Right renal cortex interstitium (tissue), 3 donors: ENCODE measurements at regions not wholly inside any gene's neighbourhood (a gene's known extent, or its start where the extent isn't known, plus 50 kb on each side); places are given as distances from the start of the nearest gene placed in this dataset.
A peak's percentile ranks its signal among the peaks of the same experiment; 100 is the strongest.
"Not testable (repeated sequence)": the region's sequence is repeated elsewhere in the genome, so short reads cannot be mapped to it uniquely, and the experiment has no call there.

ENCODE experiments used
- DNase-seq, 3 donors: peaks; one replicate each; pipeline ENCODE4 v3.0.0-alpha.2; 2013; ENCODE audit warnings: low read depth in 3 of 3, low spot score in 2 of 3

GRCh38 chr13:91042870-91043269 is 304.6 kb upstream of the MIR17HG start:
- no peak for DNase-seq

DNA sequence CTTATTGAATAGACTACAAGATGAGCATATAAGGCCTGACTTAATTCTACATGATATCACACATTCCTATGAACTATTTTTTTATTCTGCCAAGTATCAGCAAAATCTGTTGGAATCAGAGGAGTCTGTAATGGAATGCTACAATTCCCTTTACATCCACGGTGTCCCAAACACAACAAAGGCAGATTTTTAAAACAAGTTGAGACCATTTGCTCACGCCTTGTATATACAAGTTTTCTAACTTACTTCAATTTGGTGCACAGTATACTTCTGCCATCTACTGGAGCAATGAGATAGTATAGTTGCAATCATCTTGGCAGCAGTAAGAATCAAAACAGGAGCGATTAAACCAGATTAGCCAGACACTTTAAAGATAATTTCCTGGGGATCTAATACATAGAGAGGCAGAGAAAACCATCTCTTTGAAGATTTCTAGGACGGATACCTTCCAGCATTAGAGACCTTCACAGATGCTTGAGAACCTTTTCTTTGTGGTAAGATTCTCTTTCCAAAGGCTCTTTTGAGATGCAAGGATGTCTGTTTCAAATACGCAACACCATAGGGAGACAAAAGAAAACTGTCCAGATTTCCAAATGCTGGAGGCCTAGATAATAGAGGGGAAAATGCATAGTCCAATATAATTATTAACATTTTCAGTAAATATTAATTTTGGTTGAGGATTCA is 302.0 kb upstream of the MIR17HG start:
- DNase-seq: no peak

DNA sequence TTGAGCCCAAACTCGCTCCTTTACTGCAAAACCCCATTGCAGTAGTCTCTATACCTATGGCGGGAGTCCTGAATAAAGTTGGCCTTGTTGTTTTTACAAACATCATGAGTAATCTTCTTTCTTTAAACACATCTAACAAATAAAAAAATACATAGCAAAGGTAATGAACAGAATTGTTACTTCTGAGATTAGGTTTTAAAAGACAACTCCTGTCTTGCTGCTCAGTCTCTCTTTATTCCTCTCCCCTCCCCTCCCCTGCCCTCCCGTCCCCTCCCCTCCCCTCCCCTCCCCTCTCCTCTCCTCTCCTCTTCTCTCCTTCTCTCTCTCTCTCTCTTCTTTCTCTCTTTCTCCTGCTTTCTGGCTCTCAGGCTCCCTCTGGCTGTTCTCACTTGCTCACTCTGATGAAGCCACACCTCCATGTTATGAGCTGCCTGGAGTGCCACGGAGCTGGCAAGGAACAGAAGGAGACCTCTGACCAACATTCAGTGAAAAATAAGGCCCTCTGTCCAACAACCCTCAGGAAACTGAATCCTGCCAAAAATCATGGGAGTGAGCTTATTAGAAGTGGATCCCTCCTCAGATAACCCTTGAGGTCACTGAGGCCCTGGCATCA is 300.7 kb upstream of the MIR17HG start:
- DNase-seq: no peak

DNA sequence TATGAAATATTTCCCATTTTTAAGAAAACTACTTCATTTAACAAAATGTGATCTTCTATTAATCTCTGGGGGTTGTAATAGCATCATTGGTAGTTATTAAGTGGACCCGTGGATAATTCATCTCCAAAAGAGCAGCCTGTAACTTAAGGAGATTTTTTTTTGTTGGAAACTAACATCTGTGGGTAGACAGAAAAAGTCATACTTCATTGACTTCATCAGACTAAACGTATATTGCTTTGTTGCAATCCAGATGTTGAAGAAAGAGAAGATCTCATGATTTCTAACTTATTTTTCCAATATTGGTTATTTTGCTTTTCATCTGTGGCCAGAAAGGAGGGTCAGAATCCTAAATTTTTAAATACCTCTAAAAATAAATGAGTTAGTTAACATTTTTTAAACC is 296.5 kb upstream of the MIR17HG start:
- no peak for DNase-seq

DNA sequence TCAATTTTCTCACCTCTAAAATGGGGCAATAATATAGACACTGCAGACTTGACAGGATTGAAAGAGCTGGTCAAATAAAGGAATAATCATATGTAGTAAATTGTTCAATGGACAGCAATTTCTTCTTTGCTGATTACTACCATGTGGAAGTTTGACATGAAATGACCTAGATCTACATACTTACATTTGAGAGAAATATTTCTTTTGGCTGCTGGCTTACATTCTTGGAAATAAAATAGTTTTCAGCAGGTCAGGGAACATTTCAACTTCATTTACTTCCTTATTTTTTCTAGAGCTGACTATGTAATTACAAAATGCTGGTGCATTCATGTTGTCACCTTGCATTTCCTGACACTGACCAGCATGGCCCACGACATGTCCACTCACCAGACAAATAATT is 294.6 kb upstream of the MIR17HG start:
- no peak for DNase-seq

GRCh38 chr13:91053318-91054065 is 294.0 kb upstream of the MIR17HG start:
- DNase-seq: no peak

- DNase-seq: no peak
Observed at GRCh38 chr13:91054902-91055301, 292.6 kb upstream of the MIR17HG start.

- DNase-seq: no peak
Observed at GRCh38 chr13:91056746-91057145, 290.7 kb upstream of the MIR17HG start.

- not testable (repeated sequence) for DNase-seq
Observed at GRCh38 chr13:91057507-91057906, 290.0 kb upstream of the MIR17HG start.

- DNase-seq: no peak
Observed at GRCh38 chr13:91058066-91058465, 289.4 kb upstream of the MIR17HG start.

- no peak for DNase-seq
Observed at GRCh38 chr13:91058919-91059318, 288.6 kb upstream of the MIR17HG start.

DNA sequence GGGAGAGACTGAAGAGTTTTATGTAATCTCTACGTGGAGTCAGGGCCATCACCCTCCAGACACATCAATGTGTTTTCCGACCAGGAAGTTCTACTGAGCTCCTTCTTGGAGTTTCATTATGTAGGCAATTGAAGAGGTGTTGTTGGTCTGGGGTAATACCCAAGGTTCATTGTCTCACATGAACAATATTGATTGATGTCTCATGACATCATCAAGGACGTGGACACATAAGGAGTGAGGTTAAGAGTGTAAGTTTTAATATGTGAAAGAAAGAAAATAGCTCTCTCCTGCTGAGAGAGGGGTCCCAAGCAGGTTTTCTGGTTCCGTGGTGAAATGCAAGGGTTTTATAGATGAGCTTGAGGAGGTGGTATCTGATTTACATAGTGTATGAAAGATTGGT is 280.7 kb upstream of the MIR17HG start:
- DNase-seq: no peak

DNA sequence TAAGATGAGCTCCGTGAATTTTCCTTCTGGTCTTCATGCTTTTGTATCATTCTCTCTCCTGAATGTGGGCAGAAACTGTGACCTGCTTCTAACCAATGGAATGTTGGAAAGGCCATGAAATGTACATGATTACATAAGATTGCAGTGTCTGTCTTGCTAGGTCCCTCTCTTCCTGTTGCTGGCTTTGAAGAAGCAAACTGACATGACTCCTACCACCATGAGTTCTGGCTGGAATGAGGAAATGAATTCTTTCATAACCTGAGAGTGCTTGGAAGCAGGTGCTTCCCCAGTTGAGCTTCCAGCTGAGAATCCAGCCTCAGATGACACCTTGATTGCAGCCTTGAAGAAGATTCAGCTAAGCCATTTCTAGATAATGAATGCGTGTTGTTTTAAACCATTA is 275.0 kb upstream of the MIR17HG start:
- no peak for DNase-seq

- no peak for DNase-seq
Observed at GRCh38 chr13:91074091-91074490, 273.4 kb upstream of the MIR17HG start.

DNA sequence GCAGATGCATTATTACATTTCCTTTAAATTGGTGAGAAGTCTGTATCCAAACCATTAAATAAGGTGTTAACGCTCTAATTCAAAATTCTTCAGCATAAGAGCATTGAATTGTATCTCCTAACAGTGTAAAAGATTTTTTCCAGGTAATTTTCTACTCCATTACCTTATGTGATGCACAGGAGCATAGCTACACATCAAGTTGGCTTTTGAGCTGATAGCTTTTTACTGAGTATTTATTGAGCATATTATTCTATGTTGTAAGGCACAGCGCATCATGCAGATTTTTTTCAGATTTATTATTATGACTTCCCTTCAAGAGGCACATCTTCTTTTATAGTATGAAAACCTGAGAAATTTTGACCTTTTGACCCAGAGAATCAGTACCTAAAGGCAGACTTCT is 270.7 kb upstream of the MIR17HG start:
- no peak for DNase-seq

DNA sequence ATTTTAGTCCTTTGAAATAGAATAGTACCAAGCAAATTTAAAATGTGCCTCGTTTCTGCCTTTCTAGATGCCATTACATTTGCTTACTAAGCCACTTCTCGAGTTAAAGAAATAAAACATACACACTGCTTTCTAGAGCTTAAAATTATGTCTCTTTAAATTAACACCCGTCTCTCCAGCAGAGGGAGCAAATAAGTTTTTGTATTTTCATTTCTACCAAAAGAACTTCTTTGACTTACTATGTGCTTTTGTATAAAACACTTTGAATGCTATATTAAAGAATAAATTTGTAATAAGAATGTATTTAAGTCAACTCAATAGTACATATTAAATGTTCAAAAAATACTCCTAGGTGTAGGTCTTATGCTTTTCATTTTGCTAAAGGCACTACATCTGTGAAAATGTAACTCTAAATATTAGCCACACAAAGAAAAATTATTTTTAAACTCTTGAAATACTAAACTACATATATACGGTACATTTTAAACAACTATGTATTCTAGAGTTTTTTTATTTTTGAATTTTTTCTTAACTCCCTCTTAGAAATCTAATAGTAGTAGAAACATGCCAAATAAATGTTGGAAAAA is 269.3 kb upstream of the MIR17HG start:
- peak in 1 of 3 donors; percentile 7 for DNase-seq

DNA sequence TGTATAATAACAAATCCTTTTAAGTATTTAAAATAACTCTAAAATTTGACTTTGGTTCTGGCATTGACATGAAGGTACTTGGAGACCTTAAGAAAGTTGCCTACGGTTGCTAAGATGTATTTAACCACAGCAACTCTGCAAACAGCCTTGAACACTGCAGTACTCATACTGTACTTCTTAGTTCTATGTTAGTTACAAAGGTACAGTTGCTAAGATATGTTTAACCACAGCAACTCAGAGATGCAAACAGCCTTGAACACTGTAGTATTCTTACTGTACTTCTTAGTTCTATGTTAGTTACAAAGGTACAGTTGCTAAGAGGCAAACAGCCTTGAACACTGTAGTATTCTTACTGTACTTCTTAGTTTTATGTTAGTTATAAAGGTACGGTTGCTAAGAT is 268.3 kb upstream of the MIR17HG start:
- DNase-seq: no peak

DNA sequence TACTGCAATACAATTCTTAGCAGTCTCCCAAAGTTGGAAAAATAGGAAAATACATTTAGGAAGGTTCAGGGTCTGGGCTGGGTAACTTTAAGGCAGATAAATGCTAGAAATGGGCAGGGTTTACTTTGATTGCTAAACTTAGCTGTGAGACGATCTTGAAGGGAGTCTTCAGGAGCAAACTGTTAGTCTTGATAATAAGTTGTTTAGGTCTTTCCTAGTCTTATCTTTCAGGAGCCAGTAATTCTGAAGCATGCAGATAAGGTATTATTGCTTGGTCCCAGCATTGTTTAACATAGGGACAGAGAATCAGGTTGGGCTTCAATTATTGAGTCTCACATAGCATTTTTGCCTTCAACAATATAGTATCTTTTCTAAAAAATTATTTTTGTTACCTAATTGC is 262.4 kb upstream of the MIR17HG start:
- no peak for DNase-seq

DNA sequence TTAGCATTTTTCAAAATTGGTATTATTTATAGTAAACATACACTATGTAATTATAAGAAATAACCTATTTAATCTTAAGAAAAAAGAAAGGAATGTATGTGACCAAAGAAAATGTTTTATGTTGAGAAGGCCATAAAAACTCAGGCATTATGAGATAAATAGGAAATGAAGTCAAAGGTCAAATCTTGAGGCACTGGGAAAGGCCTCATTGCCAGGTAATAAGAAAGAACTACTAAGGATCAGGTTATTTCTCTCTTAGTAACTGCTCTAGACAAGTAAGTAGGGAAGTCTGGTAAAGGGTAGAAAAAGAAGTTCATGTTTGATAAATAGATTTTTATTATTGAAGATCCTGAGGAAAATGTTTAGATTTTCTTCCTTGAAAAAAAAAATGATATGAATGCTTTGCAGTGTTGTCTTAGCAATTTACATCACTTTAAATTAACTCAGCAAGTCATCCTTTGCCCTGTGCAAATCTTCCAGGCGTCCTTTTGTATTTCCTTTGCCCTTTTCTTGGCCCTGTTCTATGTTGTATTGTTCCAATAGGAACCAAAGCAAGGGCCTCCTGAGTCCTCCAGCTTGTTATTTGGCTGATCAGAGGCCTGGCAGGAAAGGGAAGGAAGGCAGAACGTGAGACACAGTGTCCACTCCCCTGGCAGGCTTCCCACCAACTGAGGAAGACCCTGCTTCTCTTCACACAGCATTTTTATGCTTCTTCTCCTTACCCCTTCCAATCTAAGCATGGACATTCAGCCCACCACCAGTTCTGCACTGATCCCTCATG is 260.4 kb upstream of the MIR17HG start:
- DNase-seq: no peak

- no peak for DNase-seq
Observed at GRCh38 chr13:91097269-91097668, 250.2 kb upstream of the MIR17HG start.

DNA sequence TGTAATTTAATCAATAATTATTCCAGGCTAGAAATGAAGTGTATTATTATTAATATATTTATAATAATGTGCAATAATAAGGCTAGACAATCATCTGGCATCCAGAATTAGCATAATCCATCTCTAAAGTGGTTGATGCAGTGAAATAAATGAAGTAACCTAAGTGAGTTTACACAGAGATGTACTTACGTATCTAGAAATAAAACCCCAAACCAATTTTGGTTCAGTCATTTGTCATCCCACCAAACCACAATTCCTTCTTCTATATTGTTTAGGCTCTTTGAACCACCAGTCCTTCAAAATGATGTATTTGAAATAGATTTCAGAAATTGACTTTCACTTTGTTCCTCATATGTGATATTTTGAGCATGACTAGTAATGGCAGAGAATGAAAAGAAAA is 247.6 kb upstream of the MIR17HG start:
- DNase-seq: no peak
